GM12891 (cell line): ENCODE measurements at regions not wholly inside any gene's neighbourhood (a gene's known extent, or its start where the extent isn't known, plus 50 kb on each side); places are given as distances from the start of the nearest gene placed in this dataset.
"Not testable (repeated sequence)": the region's sequence is repeated elsewhere in the genome, so short reads cannot be mapped to it uniquely, and the experiment has no call there.

Source experiments
- DNase-seq: peaks from one replicate; pipeline ENCODE4 v3.0.0; 2011; ENCODE audit warnings: low spot score; ENCODE audit not compliant: insufficient read length
- FAIRE-seq: peaks from 2 replicates; lab custom pipeline; 2011; peaks lifted over from hg19 to GRCh38; lab: Jason Lieb, UNC
- PAX5 ChIP-seq: IDR thresholded peaks from 2 replicates; pipeline ENCODE4 v1.6.1; 2011; ENCODE audit warnings: low read length, moderate library complexity, mild to moderate bottlenecking; ENCODE audit not compliant: insufficient read depth, severe bottlenecking
- POLR2A ChIP-seq: IDR thresholded peaks from 2 replicates; pipeline ENCODE4 v1.6.1; 2011; ENCODE audit warnings: low read depth, low read length, control low read depth
- POLR2AphosphoS5 ChIP-seq: IDR thresholded peaks from 2 replicates; pipeline ENCODE4 v1.6.1; 2011; ENCODE audit warnings: low read depth, low read length, control low read depth
- POU2F2 ChIP-seq: IDR thresholded peaks from 2 replicates; pipeline ENCODE4 v1.6.1; 2011; ENCODE audit warnings: low read depth, mild to moderate bottlenecking, control low read depth, low read length, moderate library complexity
- SPI1 ChIP-seq: IDR thresholded peaks from 2 replicates; pipeline ENCODE4 v1.6.1; 2011; ENCODE audit warnings: low read depth, low read length, control low read depth
- TAF1 ChIP-seq: IDR thresholded peaks from 2 replicates; pipeline ENCODE4 v1.6.1; 2011; ENCODE audit warnings: low read depth, low read length, control low read depth

- DNase-seq (no peak), FAIRE-seq (no peak)
- TF ChIP-seq PAX5 (no peak), POLR2A (no peak), SPI1 (no peak), TAF1 (no peak), POLR2AphosphoS5 (no peak), POU2F2 (no peak)
Observed at GRCh38 chr1:185463011-185463410, 146.0 kb upstream of the IVNS1ABP start.

DNA sequence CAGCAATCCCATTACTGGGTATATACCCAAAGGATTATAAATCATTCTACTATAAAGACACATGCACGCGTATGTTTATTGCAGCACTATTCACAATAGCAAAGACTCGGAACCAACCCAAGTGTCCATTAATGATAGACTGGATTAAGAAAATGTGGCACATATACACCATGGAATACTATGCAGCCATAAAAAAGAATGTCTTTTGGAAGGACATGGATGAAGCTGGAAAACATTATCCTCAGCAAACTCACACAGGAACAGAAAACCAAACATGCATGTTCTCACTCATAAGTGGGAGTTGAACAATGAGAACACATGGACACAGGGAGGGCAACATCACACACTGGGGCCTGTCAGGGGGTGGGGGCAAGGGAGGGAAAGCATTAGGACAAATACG lies 143.7 kb upstream of the IVNS1ABP start:
- not testable (repeated sequence) for DNase-seq, FAIRE-seq

DNA sequence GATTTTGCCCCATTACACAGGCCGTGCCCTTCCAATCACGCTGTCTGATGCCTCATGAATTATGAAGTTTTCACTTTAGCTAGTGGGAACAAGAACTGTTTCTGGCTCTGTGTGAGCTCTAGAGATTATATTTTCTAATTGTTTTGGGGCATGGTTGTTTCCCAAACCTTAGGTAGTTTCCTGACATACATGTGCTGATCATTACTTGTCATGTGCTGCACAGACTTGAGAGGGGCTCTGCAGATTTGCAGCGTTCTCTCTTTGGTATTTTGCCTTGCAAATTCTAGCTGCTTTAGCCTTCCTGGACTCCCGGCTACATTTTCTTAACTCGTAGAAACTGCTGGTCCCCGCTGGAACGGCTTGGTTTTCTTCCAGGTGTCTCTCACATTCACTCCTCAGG lies 142.1 kb upstream of the IVNS1ABP start:
- DNase-seq = no peak
- FAIRE-seq = no peak
- TF ChIP-seq SPI1 (no peak), PAX5 (no peak), POU2F2 (no peak), POLR2A (no peak)

- DNase-seq (no peak), FAIRE-seq (no peak)
- TF ChIP-seq POLR2A = no peak
- no peak for TF ChIP-seq POLR2AphosphoS5
- no peak for TF ChIP-seq TAF1
- TF ChIP-seq POU2F2 = no peak
- no peak for TF ChIP-seq SPI1
- no peak for TF ChIP-seq PAX5
Observed at GRCh38 chr1:185458670-185459069, 141.6 kb upstream of the IVNS1ABP start.

GRCh38 chr1:185453496-185454192 lies 136.6 kb upstream of the IVNS1ABP start:
- DNase-seq (no peak), FAIRE-seq (no peak)
- TF ChIP-seq POLR2AphosphoS5 (no peak), SPI1 (no peak), POU2F2 (no peak), TAF1 (no peak), PAX5 (no peak), POLR2A (no peak)

- TF ChIP-seq SPI1 = no peak
- TF ChIP-seq POU2F2 = no peak
- no peak for TF ChIP-seq POLR2AphosphoS5
- TF ChIP-seq PAX5 = no peak
- TF ChIP-seq POLR2A = no peak
- TF ChIP-seq TAF1 = no peak
- FAIRE-seq = no peak
- no peak for DNase-seq
Observed at GRCh38 chr1:185450917-185451316, 133.9 kb upstream of the IVNS1ABP start.

DNA sequence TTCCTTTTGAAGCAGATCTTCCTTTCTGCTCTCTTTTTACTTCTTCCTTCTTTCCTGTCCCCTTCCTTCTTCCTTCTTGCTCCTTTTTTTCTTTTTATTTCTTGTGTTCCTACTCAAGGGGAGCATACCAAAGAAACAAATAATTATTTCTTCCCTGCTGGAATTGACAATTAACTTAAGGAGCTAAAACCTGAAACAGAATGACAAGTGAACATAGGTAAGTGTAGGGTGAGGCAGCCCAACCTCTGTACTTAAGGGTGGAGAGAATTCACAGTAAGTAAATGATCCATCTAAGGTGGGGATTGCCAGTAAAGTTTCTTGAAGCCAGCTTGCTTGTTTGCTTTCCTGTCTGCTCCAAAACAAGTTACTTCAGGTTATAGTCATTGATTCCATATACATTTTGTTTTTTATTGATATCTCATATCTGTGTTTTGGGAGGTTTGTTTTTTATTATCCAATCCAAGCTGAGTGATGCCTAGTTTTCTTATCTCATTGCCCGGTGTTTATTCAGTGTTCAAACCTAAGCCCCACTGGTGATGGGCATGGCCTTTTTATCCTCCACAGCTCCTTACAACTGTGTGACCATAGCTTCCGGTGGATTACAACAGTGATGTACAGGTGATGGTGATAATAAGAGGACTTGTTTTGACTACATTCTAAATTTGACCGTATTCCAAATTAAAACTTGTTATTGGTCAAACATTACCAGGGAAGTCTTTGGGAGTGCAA lies 133.2 kb upstream of the IVNS1ABP start:
- TF ChIP-seq SPI1 = no peak
- TF ChIP-seq POU2F2 = no peak
- no peak for TF ChIP-seq PAX5
- TF ChIP-seq TAF1 = no peak
- TF ChIP-seq POLR2AphosphoS5 = no peak
- TF ChIP-seq POLR2A = no peak
- no peak for DNase-seq
- FAIRE-seq = no peak

DNA sequence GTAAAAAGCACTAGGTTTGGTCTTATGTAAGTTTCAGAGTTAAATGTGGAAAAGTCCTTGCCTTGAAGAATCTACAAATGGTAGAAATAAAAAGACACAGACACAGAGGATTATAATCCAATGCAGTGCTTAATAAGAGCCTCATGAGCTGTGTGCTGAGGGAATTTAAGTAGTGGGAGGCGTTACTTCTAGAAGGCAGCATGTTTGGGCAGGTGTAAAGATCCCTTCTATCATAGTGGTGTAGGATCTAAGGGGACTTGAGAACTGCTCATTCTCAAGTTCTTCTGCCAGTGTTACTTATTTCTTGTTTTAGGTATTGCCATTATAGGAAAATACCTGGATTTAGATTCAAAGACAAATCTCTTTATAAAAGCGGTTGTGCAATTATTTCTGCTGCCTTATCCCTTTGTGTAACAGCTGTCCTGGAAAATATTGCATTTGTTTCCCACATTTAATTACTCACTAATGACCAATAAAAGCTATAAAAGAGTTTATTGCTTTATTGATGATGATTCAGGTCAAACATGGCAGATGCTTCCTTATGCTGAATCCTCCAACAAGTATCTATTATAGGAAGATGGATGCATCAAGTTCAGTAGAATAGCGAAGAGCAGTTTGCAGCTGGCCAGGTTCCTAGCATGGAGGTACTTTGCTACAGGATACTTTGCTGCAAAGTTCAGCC lies 132.5 kb upstream of the IVNS1ABP start:
- no peak for TF ChIP-seq POLR2A
- no peak for TF ChIP-seq POLR2AphosphoS5
- no peak for TF ChIP-seq SPI1
- no peak for TF ChIP-seq TAF1
- no peak for TF ChIP-seq PAX5
- TF ChIP-seq POU2F2 = no peak
- no peak for FAIRE-seq

GRCh38 chr1:185448591-185449186 lies 131.6 kb upstream of the IVNS1ABP start:
- no peak for FAIRE-seq
- TF ChIP-seq PAX5 (no peak), POU2F2 (no peak)

More for the DNA sequence above, 132.5 kb upstream of the IVNS1ABP start:
- DNase-seq = no peak

GRCh38 chr1:185446131-185446530 lies 129.1 kb upstream of the IVNS1ABP start:
- TF ChIP-seq POU2F2 (no peak), PAX5 (no peak), SPI1 (no peak), TAF1 (no peak)
- no peak for DNase-seq
- no peak for FAIRE-seq

More at GRCh38 chr1:185448591-185449186, 131.6 kb upstream of the IVNS1ABP start:
- no peak for DNase-seq
